KOPT-K1 (cell line): ENCODE measurements at regions not wholly inside any gene's neighbourhood (a gene's known extent, or its start where the extent isn't known, plus 50 kb on each side); places are given as distances from the start of the nearest gene placed in this dataset.
"Not testable (repeated sequence)": the region's sequence is repeated elsewhere in the genome, so short reads cannot be mapped to it uniquely, and the experiment has no call there.

Experiments
- H3K27ac ChIP-seq: fragments of 200-600 bp; sonication (generic); 2 replicates; pipeline ENCODE4 v1.5.1; 2016; ENCODE audit warnings: antibody characterized with exemption, mild to moderate bottlenecking, low read depth, low read length; ENCODE audit not compliant: poor library complexity, severe bottlenecking
- H3K36me3 ChIP-seq: fragments of 200-600 bp; sonication (generic); 2 replicates; pipeline ENCODE4 v1.5.1; 2017; ENCODE audit warnings: antibody characterized with exemption, mild to moderate bottlenecking, low read length, moderate library complexity; ENCODE audit not compliant: insufficient read depth
- H3K9me3 ChIP-seq: fragments of 200-600 bp; sonication (generic); 2 replicates; pipeline ENCODE4 v1.5.1; 2017; ENCODE audit warnings: antibody characterized with exemption, low read length, mild to moderate bottlenecking; ENCODE audit not compliant: insufficient read depth, poor library complexity, severe bottlenecking

DNA sequence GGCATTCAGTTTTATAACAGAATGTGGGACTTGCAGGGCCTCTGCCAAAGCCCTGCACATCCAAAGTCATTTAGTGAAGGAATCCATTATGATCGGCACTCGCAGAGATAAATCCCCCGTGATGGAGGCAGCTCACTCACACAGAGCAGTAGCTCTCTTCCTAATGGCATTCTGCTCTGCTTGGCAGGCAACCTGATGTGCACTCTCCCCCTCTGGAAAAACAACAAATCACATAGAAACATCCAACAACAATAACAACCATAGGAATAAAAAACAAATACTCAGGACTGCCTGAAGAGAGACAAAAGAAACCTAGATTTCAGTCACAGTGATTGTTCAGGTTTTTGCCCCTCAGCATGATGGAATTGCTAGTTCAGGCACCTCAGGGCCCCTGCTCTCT, 59.7 kb downstream of the NAA11 start:
- no peak overlapping the region for H3K27ac ChIP-seq
- no peaks in the 10 kb centered on the region for H3K9me3 ChIP-seq
- no peaks in the 10 kb centered on the region for H3K36me3 ChIP-seq

- no peaks in the 10 kb centered on the region for H3K36me3 ChIP-seq
- peaks cover 21% of the 10 kb centered on the region for H3K9me3 ChIP-seq
- H3K27ac ChIP-seq, result no peak overlapping the region
Observed at GRCh38 chr4:79259242-79259641, 66.6 kb downstream of the NAA11 start.

- H3K27ac ChIP-seq, result no peak overlapping the region
- no peaks in the 10 kb centered on the region for H3K36me3 ChIP-seq
- peaks cover 21% of the 10 kb centered on the region for H3K9me3 ChIP-seq
Observed at GRCh38 chr4:79258614-79259176, 67.2 kb downstream of the NAA11 start.

DNA sequence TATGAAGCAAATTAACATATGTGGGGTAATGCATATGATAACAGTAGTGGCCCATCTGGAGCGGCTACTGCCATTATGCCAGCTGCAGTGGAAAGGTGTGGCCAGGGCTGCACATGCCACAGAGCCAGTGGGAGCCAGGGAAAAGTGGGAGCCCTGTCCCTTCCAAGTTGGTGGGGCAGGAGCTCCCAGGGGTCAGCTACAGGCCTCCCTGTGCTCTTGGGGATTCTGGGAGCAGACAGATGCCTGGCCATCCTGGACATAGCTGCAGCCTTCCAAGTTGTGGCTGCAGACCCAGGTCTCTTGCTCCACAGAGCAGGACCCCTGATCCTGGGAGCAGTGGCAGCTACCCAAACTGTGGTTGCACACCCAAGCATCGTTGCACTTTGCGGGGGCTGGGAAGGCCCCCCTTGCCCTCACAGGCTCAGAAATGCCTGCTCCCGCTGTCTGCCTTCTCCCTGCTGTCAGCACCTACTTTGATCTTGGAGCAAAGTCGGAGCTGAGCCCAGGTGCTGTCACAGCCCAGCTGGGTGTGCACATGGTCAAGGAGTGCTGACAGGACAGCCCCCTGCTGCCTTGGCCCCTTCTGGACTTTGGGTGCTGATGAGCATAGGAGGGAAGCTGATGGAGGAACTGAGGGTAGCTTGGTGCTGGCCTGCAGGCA, 67.8 kb downstream of the NAA11 start:
- H3K9me3 ChIP-seq, result peaks cover 21% of the 10 kb centered on the region
- H3K27ac ChIP-seq, result no peak overlapping the region
- no peaks in the 10 kb centered on the region for H3K36me3 ChIP-seq

DNA sequence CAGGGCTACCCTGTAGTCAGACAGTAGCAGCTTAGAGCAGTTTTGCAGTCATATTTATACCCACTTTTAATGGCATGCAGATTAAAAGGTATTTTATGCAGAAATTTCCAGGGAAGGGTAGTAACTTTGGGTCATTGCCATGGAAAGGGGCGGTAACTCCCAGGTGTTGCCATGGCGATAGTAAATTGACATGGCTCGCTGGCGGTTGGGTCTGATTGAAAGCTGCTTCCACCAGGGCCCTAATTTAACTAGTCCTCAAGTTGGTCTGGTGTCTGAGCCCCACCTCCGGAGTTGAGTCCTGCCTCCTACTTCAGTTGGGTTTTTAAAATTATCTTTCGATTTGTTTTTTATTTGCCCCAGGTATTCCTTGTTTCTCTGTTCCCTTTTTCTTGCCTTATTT, 70.1 kb downstream of the NAA11 start:
- Histone ChIP-seq H3K9me3 (peaks cover 21% of the 10 kb centered on the region), H3K27ac (no peak overlapping the region), H3K36me3 (no peaks in the 10 kb centered on the region)

DNA sequence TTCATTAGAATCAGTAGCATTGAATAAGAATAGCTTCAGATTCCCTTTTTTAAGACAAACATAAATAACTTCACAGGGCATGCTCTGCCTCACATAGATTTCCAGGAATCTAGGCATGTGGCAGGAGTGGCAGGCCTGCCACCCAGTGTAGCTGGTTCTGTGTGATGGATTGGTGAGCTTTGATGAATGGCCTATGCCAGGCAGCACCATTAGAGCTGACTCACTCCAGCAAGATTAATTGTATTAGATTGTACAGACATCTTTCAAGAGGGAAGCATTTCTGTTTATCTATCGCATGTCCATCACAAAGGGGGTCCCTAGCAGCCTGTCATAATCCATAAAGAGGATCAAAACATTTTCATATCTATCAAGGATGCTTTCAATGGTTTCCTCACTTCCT, 71.9 kb downstream of the NAA11 start:
- Histone ChIP-seq H3K9me3 (peaks cover 12% of the 10 kb centered on the region), H3K27ac (no peak overlapping the region), H3K36me3 (no peaks in the 10 kb centered on the region)

GRCh38 chr4:79253168-79253567, 72.7 kb downstream of the NAA11 start:
- no peak overlapping the region for H3K27ac ChIP-seq
- H3K9me3 ChIP-seq, result peaks cover 4% of the 10 kb centered on the region

DNA sequence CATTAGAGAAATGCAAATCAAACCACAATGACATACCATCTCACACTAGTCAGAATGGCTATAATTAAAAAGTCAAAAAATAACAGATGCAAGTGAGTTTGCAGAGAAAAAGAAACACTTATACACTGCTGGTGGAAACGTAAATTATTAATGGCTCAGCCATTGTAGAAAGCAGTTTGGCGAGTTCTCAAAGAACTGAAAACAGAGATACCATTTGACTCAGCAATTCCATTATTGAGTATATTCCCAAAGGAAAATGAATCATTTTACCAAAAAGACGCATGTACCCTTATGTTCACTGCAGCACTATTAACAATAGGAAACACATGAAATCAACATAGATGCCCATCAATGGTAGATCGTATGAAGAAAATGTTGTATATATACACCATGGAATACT, 75.0 kb downstream of the NAA11 start:
- Histone ChIP-seq H3K9me3 (no peaks in the 10 kb centered on the region), H3K27ac (no peak overlapping the region), H3K36me3 (no peaks in the 10 kb centered on the region)

More at GRCh38 chr4:79253168-79253567, 72.7 kb downstream of the NAA11 start:
- H3K36me3 ChIP-seq, result no peaks in the 10 kb centered on the region

DNA sequence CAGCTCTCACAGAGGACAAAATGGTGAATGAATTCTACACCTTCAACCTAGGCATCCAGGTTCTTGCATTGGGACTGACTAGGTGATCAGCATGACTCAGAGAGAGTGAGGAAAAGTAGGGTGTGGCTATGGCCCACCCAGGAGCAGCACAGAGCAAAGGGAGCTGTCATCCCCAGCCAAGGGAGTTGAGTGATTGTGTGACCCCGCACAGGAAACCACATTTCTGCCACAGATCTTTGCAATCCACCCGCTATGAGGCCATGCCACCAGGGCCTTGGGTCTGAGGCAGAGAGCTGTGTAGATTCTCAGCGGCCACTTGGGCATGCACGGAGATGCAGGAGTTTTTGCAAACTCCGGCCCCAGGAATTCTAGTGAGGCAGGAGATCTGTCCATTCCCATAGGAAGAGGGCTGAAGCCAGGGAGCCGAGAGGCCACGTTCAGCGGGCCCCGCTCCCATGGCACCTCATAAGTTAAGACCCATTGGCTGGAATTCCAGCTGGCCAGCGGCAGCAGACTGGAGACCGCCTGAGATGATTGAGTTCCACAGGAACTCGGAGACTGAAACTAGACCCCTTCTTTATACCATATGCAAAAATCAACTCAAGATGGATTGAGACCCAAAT, 75.9 kb downstream of the NAA11 start:
- Histone ChIP-seq H3K9me3 (no peaks in the 10 kb centered on the region), H3K36me3 (no peaks in the 10 kb centered on the region), H3K27ac (no peak overlapping the region)

- no peaks in the 10 kb centered on the region for H3K9me3 ChIP-seq
- no peaks in the 10 kb centered on the region for H3K36me3 ChIP-seq
- no peak overlapping the region for H3K27ac ChIP-seq
Observed at GRCh38 chr4:79248610-79249009, 77.3 kb downstream of the NAA11 start.

DNA sequence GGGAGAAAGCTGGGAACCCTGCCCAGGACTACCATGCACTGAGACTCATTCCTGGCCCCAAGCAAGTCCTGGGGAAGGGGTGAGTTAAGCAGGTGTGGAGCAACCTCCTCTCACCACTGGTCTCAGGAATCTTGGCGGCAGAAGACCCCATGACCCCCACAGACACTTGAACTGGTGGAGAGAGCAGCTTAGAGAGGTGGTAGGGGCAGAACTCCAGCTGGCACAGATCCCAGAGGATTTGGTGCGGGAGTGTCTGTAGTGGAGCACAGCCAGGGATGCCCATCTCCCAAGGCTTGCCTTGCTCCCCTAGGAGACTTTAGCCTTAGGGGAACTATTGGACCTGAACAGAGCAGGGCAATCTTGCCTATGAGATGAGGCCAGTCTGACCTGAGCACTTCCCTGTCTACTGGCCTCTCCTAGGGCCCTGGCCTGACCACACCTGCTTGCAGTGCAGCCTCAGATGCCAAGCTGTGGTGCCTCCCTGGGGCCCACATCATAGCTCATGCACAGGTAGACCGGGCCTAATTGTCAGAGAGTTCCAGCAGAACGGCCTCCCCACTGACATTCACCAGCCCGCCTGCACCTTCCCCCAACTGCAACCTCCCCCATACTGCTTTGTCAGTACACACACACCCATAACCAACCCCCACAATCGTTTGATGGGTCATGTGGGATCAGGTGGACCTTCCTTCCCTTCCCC, 78.0 kb downstream of the NAA11 start:
- Histone ChIP-seq H3K9me3 (no peaks in the 10 kb centered on the region), H3K36me3 (no peaks in the 10 kb centered on the region), H3K27ac (no peak overlapping the region)

DNA sequence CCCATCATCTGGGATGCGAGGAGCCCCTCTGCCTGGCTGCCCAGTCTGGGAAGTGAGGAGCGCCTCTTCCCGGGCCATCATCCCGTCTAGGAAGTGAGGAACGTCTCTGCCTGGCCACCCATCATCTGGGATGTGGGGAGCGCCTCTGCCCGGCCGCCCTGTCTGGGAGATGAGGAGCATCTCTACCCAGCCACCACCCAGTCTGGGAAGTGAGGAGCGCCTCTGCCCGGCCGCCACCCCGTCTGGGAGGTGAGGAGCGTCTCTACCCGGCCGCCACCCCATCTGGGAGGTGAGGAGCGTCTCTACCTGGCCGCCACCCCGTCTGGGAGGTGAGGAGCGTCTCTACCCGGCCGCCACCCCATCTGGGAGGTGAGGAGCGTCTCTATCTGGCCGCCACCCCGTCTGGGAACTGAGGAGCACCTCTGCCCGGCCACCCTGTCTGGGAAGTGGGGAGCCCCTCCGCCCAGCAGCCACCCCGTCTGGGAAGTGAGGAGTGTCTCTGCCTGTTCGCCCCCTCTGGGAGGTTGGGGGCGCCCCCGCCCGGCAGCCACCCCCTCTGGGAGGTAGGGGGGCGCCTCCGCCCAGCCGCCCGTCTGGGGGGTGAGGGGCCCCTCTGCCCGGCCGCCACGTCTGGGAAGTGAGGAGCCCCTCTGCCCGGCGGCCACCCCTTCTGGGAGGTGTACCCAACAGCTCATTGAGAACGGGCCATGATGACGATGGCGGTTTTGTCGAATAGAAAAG, 80.5 kb downstream of the NAA11 start:
- H3K27ac ChIP-seq, H3K36me3 ChIP-seq, H3K9me3 ChIP-seq: not testable (repeated sequence)

GRCh38 chr4:79241846-79242245, 84.0 kb downstream of the NAA11 start:
- Histone ChIP-seq H3K9me3 (no peaks in the 10 kb centered on the region), H3K27ac (no peak overlapping the region), H3K36me3 (no peaks in the 10 kb centered on the region)

- H3K36me3 ChIP-seq, result no peaks in the 10 kb centered on the region
- no peaks in the 10 kb centered on the region for H3K9me3 ChIP-seq
- H3K27ac ChIP-seq, result no peak overlapping the region
Observed at GRCh38 chr4:79237851-79238250, 88.0 kb downstream of the NAA11 start.

DNA sequence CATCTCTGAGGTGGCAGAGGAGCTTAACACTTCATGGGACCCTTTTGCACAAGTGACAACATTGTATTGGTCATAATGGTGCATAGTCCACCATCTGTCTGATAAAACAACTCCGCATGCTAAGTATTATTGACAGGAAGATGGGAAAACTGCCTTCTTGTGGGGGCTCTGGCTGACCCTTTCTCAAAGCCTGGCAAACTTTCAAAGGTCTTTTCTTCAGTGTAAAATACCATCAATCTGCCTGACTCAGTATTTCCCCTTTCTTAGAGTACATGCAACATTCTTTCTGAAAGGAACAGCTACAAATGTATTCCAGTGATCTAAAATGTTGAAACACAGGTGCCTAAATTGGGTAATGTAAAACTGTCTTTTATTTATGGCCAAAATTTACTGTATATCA, 89.1 kb downstream of the NAA11 start:
- Histone ChIP-seq H3K36me3 (no peaks in the 10 kb centered on the region), H3K9me3 (no peaks in the 10 kb centered on the region), H3K27ac (no peak overlapping the region)
